SK-N-SH (cell line): ENCODE measurements at regions not wholly inside any gene's neighbourhood (a gene's known extent, or its start where the extent isn't known, plus 50 kb on each side); places are given as distances from the start of the nearest gene placed in this dataset.

ENCODE experiments used
- CTCF ChIA-PET: fragments of 300-600, 350-600 bp; formaldehyde crosslinking; extraction: SDS; loops from one replicate; lab custom pipeline; 2021; lab: Yijun Ruan, JAX
- POLR2A ChIA-PET: fragments of 350-600 bp; sonication (Branson Sonifier 250); formaldehyde crosslinking; extraction: SDS; loops from one replicate; lab custom pipeline; 2020; ENCODE audit warnings: antibody characterized with exemption, inconsistent platforms; lab: Yijun Ruan, JAX
- DNase-seq: peaks from one replicate; pipeline ENCODE4 v3.0.0; 2012
- H2AFZ ChIP-seq: fragments of 200-600 bp; sonication (generic); 2 replicates; pipeline ENCODE4 v1.8.1; 2016; ENCODE audit warnings: antibody characterized with exemption, mild to moderate bottlenecking, low read depth
- H3F3A ChIP-seq: fragments of 200-600 bp; sonication (generic); replicated peaks from 2 replicates; pipeline ENCODE3; 2016; ENCODE audit warnings: antibody characterized with exemption, mild to moderate bottlenecking; ENCODE audit not compliant: insufficient read depth
- H3K27ac ChIP-seq, 2 experiments: fragments of 200-500 bp in 1 of 2; fragments of 200-600 bp in 1 of 2; sonication (Bioruptor generic) in 1 of 2; sonication (generic), shearing (Covaris generic) in 1 of 2; 2 replicates each; pipeline versions ENCODE4 v1.5.1 to v1.6.1; 2014 to 2016; ENCODE audit warnings: low read depth in 2 of 2, inconsistent platforms in 1 of 2, low read length in 1 of 2, mild to moderate bottlenecking in 1 of 2, mixed read lengths in 1 of 2
- H3K27me3 ChIP-seq: fragments of 200-600 bp; sonication (generic), shearing (Covaris generic); 2 replicates; pipeline ENCODE4 v1.6.1; 2016; ENCODE audit warnings: mixed run types; ENCODE audit not compliant: insufficient read depth
- H3K36me3 ChIP-seq, 2 experiments: fragments of 200-500 bp in 1 of 2; fragments of 200-600 bp in 1 of 2; sonication (Bioruptor generic) in 1 of 2; sonication (generic) in 1 of 2; replicated peaks in 1 of 2; 2 replicates each; pipeline versions ENCODE3 to v1.5.1; 2014 to 2016; ENCODE audit warnings: low read length in 1 of 2, mild to moderate bottlenecking in 1 of 2; ENCODE audit not compliant: insufficient read depth in 2 of 2, control insufficient read depth in 1 of 2
- H3K4me1 ChIP-seq, 2 experiments: fragments of 200-500 bp in 1 of 2; fragments of 200-600 bp in 1 of 2; sonication (Bioruptor generic) in 1 of 2; sonication (generic), shearing (Covaris generic) in 1 of 2; 2 replicates each; pipeline versions ENCODE4 v1.5.1 to v1.6.1; 2014 to 2016; ENCODE audit warnings: low read depth in 1 of 2, low read length in 1 of 2, mixed run types in 1 of 2; ENCODE audit not compliant: insufficient read depth in 2 of 2, control insufficient read depth in 1 of 2
- H3K4me2 ChIP-seq: fragments of 200-600 bp; sonication (generic), shearing (Covaris generic); 2 replicates; pipeline ENCODE4 v1.6.1; 2017; ENCODE audit warnings: mixed run types
- H3K4me3 ChIP-seq, 2 experiments: fragments of 200-500 bp in 1 of 2; fragments of 200-600 bp in 1 of 2; sonication (Bioruptor generic) in 1 of 2; sonication (generic), shearing (Covaris generic) in 1 of 2; 2 replicates each; pipeline versions ENCODE4 v1.5.1 to v1.8.1; 2014 to 2016; ENCODE audit warnings: low read depth in 2 of 2, inconsistent platforms in 1 of 2, low read length in 1 of 2, mild to moderate bottlenecking in 1 of 2, mixed read lengths in 1 of 2, moderate library complexity in 1 of 2
- H3K79me2 ChIP-seq: fragments of 200-600 bp; sonication (generic); 2 replicates; pipeline ENCODE4 v1.8.1; 2017; ENCODE audit warnings: mild to moderate bottlenecking; ENCODE audit not compliant: insufficient read depth
- H3K9ac ChIP-seq: fragments of 200-600 bp; sonication (generic); 2 replicates; pipeline ENCODE4 v1.6.1; 2017; ENCODE audit warnings: mixed run types
- H3K9me2 ChIP-seq: fragments of 200-600 bp; sonication (generic); 2 replicates; pipeline ENCODE4 v1.6.1; 2017; ENCODE audit warnings: mixed run types
- H3K9me3 ChIP-seq: fragments of 200-600 bp; sonication (generic); 2 replicates; pipeline ENCODE4 v1.6.1; 2017; ENCODE audit warnings: mixed run types, mild to moderate bottlenecking, moderate library complexity
- H4K20me1 ChIP-seq: fragments of 200-600 bp; sonication (generic); 2 replicates; pipeline ENCODE4 v1.6.1; 2017; ENCODE audit warnings: mild to moderate bottlenecking, mixed run types; ENCODE audit not compliant: insufficient read depth
- CHD2 ChIP-seq: fragments of 150-350 bp; IDR thresholded peaks from 2 replicates; pipeline ENCODE4 v1.6.1; 2018; ENCODE audit warnings: low read length; ENCODE audit not compliant: partially characterized antibody
- ELF1 ChIP-seq: IDR thresholded peaks from 2 replicates; pipeline ENCODE4 v1.4.0; 2012
- EP300 ChIP-seq, 2 experiments: IDR thresholded peaks; 2 replicates each; pipeline versions ENCODE4 v1.4.0 to v1.6.1; 2012; ENCODE audit warnings: borderline replicate concordance in 1 of 2, low read depth in 1 of 2, low read length in 1 of 2
- FOXM1 ChIP-seq: IDR thresholded peaks from 2 replicates; pipeline ENCODE4 v1.4.0; 2012; ENCODE audit warnings: low read depth, mild to moderate bottlenecking
- GABPA ChIP-seq: IDR thresholded peaks from 2 replicates; pipeline ENCODE4 v1.4.0; 2012; ENCODE audit warnings: low read depth, mild to moderate bottlenecking
- GATA2 ChIP-seq: sonication (generic); formaldehyde crosslinking; IDR thresholded peaks from 2 replicates; pipeline ENCODE4 v1.5.0; 2020; ENCODE audit warnings: mild to moderate bottlenecking, missing genetic modification reagents
- JUND ChIP-seq: IDR thresholded peaks from 2 replicates; pipeline ENCODE4 v1.4.0; 2012
- MXI1 ChIP-seq: IDR thresholded peaks from 2 replicates; pipeline ENCODE4 v1.6.1; 2012; ENCODE audit warnings: mild to moderate bottlenecking, low read depth, low read length, improper control_type of control experiment
- NFIC ChIP-seq: IDR thresholded peaks from 2 replicates; pipeline ENCODE4 v1.4.0; 2012; ENCODE audit warnings: borderline replicate concordance
- RAD21 ChIP-seq: IDR thresholded peaks from 2 replicates; pipeline ENCODE4 v1.6.1; 2012; ENCODE audit warnings: mild to moderate bottlenecking, low read length
- RXRA ChIP-seq: IDR thresholded peaks from 2 replicates; pipeline ENCODE4 v1.4.0; 2012; ENCODE audit warnings: low read depth, mild to moderate bottlenecking, borderline replicate concordance
- SMC3 ChIP-seq: IDR thresholded peaks from 2 replicates; pipeline ENCODE4 v1.6.1; 2012; ENCODE audit warnings: low read depth, low read length, improper control_type of control experiment
- TAF1 ChIP-seq: IDR thresholded peaks from 2 replicates; pipeline ENCODE4 v1.6.1; 2012; ENCODE audit warnings: low read depth, mild to moderate bottlenecking, low read length, moderate library complexity, borderline replicate concordance
- YY1 ChIP-seq: IDR thresholded peaks from 2 replicates; pipeline ENCODE4 v1.4.0; 2012; ENCODE audit warnings: low read depth, mild to moderate bottlenecking
- WGBS: methylation state at CpG from one replicate; pipeline ENCODE4 v1.1.6; 2017; ENCODE audit warnings: low lambda C conversion rate; 5-methylcytosine and 5-hydroxymethylcytosine counted together
- TF ChIP-seq, protein P1 (sequence below): IDR thresholded peaks from 2 replicates; pipeline ENCODE4; 2012
- TF ChIP-seq, protein P2 (sequence below): IDR thresholded peaks from 2 replicates; pipeline ENCODE4 v1.4.0; 2012; ENCODE audit warnings: low read depth, borderline replicate concordance
- TF ChIP-seq, protein P3 (sequence below): IDR thresholded peaks from 2 replicates; pipeline ENCODE4 v1.6.1; 2012; ENCODE audit warnings: mild to moderate bottlenecking, low read depth, low read length, moderate library complexity
- TF ChIP-seq, protein P4 (sequence below): fragments of 150-350 bp; IDR thresholded peaks from 2 replicates; pipeline ENCODE4 v1.6.1; 2016; ENCODE audit warnings: mild to moderate bottlenecking, low read depth, low read length
- TF ChIP-seq, protein P5 (sequence below): IDR thresholded peaks from 2 replicates; pipeline ENCODE4 v1.4.0; 2012; ENCODE audit warnings: low read depth, borderline replicate concordance

DNA sequence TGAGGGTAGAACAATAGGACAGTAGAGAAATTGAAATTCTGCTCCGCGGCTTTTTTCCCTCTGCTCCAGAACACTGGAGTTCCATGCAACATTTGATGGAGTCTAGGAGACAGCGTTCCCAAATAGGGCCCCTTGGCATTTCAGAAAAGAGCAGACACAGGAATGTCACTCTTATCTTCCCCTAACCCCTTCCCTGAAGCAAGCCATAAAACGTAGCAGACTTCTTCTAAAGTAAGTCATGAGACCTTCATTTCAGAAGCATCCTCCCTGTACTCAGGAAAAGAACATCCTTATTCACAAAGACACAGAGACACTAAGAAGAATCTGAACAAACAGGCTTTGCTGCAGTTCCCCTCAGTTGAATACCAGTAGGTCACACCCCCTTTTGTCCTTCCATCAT is 296.1 kb upstream of the SOX9 start:
- Histone ChIP-seq H4K20me1 (no peaks in the 10 kb centered on the region), H3K9me3 (no peaks in the 10 kb centered on the region), H2AFZ (no peak overlapping the region), H3K4me1 (peaks cover 0 to 15% of the 10 kb centered on the region in 2 experiments; a peak in 2 of 4 replicates), H3K27me3 (no peaks in the 10 kb centered on the region), H3K9ac (no peak overlapping the region), H3K36me3 (no peaks in the 10 kb centered on the region), H3K4me3 (no peak overlapping the region), H3K9me2 (no peaks in the 10 kb centered on the region), H3K79me2 (no peaks in the 10 kb centered on the region), H3K27ac (no peak overlapping the region), H3K4me2 (no peak overlapping the region), H3F3A (no peaks in the 10 kb centered on the region)
- TF ChIP-seq MXI1 (no peak), SMC3 (no peak), GATA2 (CRISPR knock-in tag) (no peak), NFIC (no peak), YY1 (no peak), CHD2 (no peak)
- TF ChIP-seq, protein P1, sequence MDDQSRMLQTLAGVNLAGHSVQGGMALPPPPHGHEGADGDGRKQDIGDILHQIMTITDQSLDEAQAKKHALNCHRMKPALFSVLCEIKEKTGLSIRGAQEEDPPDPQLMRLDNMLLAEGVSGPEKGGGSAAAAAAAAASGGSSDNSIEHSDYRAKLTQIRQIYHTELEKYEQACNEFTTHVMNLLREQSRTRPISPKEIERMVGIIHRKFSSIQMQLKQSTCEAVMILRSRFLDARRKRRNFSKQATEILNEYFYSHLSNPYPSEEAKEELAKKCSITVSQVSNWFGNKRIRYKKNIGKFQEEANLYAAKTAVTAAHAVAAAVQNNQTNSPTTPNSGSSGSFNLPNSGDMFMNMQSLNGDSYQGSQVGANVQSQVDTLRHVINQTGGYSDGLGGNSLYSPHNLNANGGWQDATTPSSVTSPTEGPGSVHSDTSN: no peak
- TF ChIP-seq, protein P2, sequence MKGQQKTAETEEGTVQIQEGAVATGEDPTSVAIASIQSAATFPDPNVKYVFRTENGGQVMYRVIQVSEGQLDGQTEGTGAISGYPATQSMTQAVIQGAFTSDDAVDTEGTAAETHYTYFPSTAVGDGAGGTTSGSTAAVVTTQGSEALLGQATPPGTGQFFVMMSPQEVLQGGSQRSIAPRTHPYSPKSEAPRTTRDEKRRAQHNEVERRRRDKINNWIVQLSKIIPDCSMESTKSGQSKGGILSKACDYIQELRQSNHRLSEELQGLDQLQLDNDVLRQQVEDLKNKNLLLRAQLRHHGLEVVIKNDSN: no peak
- DNase-seq: no peak
- ChIA-PET CTCF (interaction anchor here (1.5 kb wide), 1 partner anchor 14 kb away, joined by 4 read pairs; no protein-coding TSS in a partner anchor), POLR2A (no interaction called here)
- 77% methylated on average over 4 of the region's 4 CpGs for WGBS

DNA sequence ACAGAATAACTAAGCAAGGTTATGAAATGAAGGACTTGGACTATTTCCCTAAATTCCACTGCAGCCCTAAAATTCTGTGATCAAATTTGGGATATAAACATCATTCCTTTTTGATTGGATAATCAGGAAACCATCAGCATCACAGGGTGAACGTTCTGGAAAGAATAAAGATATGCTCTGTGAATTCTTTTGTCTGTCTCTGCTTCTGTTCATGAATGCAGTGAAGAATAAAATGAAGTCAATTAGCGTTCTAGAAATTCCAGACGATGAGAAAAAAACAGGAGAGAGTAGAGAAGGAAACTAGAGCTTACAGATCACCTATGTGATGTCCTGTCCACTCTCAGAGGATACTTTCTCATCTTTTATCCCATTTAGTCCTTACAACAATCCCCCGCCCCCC is 295.1 kb upstream of the SOX9 start:
- 55% methylated on average over 4 of the region's 4 CpGs for WGBS
- H3K27me3 ChIP-seq: no peaks in the 10 kb centered on the region
- POLR2A ChIA-PET: no interaction called here
- H3K27ac ChIP-seq: no peak overlapping the region
- no peaks in the 10 kb centered on the region for H4K20me1 ChIP-seq
- H3K9me2 ChIP-seq: no peaks in the 10 kb centered on the region
- no peak overlapping the region for H3K9ac ChIP-seq
- H3K4me3 ChIP-seq: no peak overlapping the region
- peaks cover 0 to 15% of the 10 kb centered on the region in 2 experiments; a peak in 2 of 4 replicates for H3K4me1 ChIP-seq
- CTCF ChIA-PET: interaction anchor here (0.7 to 1.5 kb wide), 4 partner anchors 9 to 714 kb away, joined by 3 to 4 read pairs (median 4); no protein-coding TSS in a partner anchor
- DNase-seq: no peak
- no peak overlapping the region for H2AFZ ChIP-seq
- H3K36me3 ChIP-seq: no peaks in the 10 kb centered on the region
- H3K9me3 ChIP-seq: no peaks in the 10 kb centered on the region
- H3F3A ChIP-seq: no peaks in the 10 kb centered on the region
- no peaks in the 10 kb centered on the region for H3K79me2 ChIP-seq
- TF ChIP-seq JUND: no peak
- TF ChIP-seq RAD21: no peak
- TF ChIP-seq, protein P2: no peak
- TF ChIP-seq, protein P3, sequence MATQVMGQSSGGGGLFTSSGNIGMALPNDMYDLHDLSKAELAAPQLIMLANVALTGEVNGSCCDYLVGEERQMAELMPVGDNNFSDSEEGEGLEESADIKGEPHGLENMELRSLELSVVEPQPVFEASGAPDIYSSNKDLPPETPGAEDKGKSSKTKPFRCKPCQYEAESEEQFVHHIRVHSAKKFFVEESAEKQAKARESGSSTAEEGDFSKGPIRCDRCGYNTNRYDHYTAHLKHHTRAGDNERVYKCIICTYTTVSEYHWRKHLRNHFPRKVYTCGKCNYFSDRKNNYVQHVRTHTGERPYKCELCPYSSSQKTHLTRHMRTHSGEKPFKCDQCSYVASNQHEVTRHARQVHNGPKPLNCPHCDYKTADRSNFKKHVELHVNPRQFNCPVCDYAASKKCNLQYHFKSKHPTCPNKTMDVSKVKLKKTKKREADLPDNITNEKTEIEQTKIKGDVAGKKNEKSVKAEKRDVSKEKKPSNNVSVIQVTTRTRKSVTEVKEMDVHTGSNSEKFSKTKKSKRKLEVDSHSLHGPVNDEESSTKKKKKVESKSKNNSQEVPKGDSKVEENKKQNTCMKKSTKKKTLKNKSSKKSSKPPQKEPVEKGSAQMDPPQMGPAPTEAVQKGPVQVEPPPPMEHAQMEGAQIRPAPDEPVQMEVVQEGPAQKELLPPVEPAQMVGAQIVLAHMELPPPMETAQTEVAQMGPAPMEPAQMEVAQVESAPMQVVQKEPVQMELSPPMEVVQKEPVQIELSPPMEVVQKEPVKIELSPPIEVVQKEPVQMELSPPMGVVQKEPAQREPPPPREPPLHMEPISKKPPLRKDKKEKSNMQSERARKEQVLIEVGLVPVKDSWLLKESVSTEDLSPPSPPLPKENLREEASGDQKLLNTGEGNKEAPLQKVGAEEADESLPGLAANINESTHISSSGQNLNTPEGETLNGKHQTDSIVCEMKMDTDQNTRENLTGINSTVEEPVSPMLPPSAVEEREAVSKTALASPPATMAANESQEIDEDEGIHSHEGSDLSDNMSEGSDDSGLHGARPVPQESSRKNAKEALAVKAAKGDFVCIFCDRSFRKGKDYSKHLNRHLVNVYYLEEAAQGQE: no peak
- no peak for TF ChIP-seq RXRA
- TF ChIP-seq ELF1: no peak
- TF ChIP-seq NFIC: no peak
- TF ChIP-seq, protein P4, sequence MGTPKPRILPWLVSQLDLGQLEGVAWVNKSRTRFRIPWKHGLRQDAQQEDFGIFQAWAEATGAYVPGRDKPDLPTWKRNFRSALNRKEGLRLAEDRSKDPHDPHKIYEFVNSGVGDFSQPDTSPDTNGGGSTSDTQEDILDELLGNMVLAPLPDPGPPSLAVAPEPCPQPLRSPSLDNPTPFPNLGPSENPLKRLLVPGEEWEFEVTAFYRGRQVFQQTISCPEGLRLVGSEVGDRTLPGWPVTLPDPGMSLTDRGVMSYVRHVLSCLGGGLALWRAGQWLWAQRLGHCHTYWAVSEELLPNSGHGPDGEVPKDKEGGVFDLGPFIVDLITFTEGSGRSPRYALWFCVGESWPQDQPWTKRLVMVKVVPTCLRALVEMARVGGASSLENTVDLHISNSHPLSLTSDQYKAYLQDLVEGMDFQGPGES: no peak
- no peak for TF ChIP-seq EP300 (IDR thresholded peaks at IDR 0.05; ENCODE audit: borderline replicate concordance in 1 of 2, low read depth in 1 of 2, low read length in 1 of 2)
- no peak for TF ChIP-seq MXI1
- no peak for TF ChIP-seq TAF1
- TF ChIP-seq, protein P5, sequence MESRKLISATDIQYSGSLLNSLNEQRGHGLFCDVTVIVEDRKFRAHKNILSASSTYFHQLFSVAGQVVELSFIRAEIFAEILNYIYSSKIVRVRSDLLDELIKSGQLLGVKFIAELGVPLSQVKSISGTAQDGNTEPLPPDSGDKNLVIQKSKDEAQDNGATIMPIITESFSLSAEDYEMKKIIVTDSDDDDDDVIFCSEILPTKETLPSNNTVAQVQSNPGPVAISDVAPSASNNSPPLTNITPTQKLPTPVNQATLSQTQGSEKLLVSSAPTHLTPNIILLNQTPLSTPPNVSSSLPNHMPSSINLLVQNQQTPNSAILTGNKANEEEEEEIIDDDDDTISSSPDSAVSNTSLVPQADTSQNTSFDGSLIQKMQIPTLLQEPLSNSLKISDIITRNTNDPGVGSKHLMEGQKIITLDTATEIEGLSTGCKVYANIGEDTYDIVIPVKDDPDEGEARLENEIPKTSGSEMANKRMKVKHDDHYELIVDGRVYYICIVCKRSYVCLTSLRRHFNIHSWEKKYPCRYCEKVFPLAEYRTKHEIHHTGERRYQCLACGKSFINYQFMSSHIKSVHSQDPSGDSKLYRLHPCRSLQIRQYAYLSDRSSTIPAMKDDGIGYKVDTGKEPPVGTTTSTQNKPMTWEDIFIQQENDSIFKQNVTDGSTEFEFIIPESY: no peak
- TF ChIP-seq FOXM1: no peak
- no peak for TF ChIP-seq SMC3
- no peak for TF ChIP-seq GABPA
- H3K4me2 ChIP-seq: no peak overlapping the region
